ENCODE measurements at regions not wholly inside any gene's neighbourhood (a gene's known extent, or its start where the extent isn't known, plus 50 kb on each side); places are given as distances from the start of the nearest gene placed in this dataset.
"Not testable (repeated sequence)": the region's sequence is repeated elsewhere in the genome, so short reads cannot be mapped to it uniquely, and the experiment has no call there.

- DNase-seq (ENCODE audit: insufficient read length, low spot score), result no peak
- TF ChIP-seq PAX5 (IDR thresholded peaks at IDR 0.05; ENCODE audit: insufficient read depth, low read length, severe bottlenecking), result no peak
- no peak for TF ChIP-seq SPI1 (IDR thresholded peaks at IDR 0.05; ENCODE audit: low read depth, low read length)
- no peak for TF ChIP-seq POU2F2 (IDR thresholded peaks at IDR 0.05; ENCODE audit: low read depth, low read length)
- no peak for TF ChIP-seq POLR2A (IDR thresholded peaks at IDR 0.05; ENCODE audit: low read depth, low read length)
- TF ChIP-seq POLR2AphosphoS5 (IDR thresholded peaks at IDR 0.05; ENCODE audit: low read depth, low read length), result no peak
- TF ChIP-seq TAF1 (IDR thresholded peaks at IDR 0.05; ENCODE audit: low read depth, low read length), result no peak
- no peak for FAIRE-seq
These were observed 84.8 kb upstream of the ZNF217 start for GRCh38 chr20:53678315-53678989.

GRCh38 chr20:53677447-53678314, 84.0 kb upstream of the ZNF217 start:
- DNase-seq (ENCODE audit: insufficient read length, low spot score) (no peak), FAIRE-seq (peak; percentile 40)
- 0 out of 2 replicates have a peak, but pooled peaks have one; percentile 32 for TF ChIP-seq TAF1 (IDR thresholded peaks at IDR 0.05; ENCODE audit: low read depth, low read length)
- TF ChIP-seq SPI1 (IDR thresholded peaks at IDR 0.05; ENCODE audit: low read depth, low read length), result no peak
- TF ChIP-seq POLR2AphosphoS5 (IDR thresholded peaks at IDR 0.05; ENCODE audit: low read depth, low read length), result no peak

- FAIRE-seq, result no peak
- DNase-seq (ENCODE audit: insufficient read length, low spot score), result no peak
- TF ChIP-seq POLR2A (IDR thresholded peaks at IDR 0.05; ENCODE audit: low read depth, low read length) (no peak), PAX5 (IDR thresholded peaks at IDR 0.05; ENCODE audit: insufficient read depth, low read length, severe bottlenecking) (no peak), SPI1 (IDR thresholded peaks at IDR 0.05; ENCODE audit: low read depth, low read length) (no peak), TAF1 (IDR thresholded peaks at IDR 0.05; ENCODE audit: low read depth, low read length) (no peak), POLR2AphosphoS5 (IDR thresholded peaks at IDR 0.05; ENCODE audit: low read depth, low read length) (no peak), POU2F2 (IDR thresholded peaks at IDR 0.05; ENCODE audit: low read depth, low read length) (no peak)
These were observed 83.3 kb upstream of the ZNF217 start for GRCh38 chr20:53676987-53677386.

GRCh38 chr20:53676519-53676822, 82.8 kb upstream of the ZNF217 start:
- TF ChIP-seq POU2F2 (IDR thresholded peaks at IDR 0.05; ENCODE audit: low read depth, low read length) (no peak), POLR2AphosphoS5 (IDR thresholded peaks at IDR 0.05; ENCODE audit: low read depth, low read length) (no peak)
- DNase-seq (ENCODE audit: insufficient read length, low spot score), result no peak

DNA sequence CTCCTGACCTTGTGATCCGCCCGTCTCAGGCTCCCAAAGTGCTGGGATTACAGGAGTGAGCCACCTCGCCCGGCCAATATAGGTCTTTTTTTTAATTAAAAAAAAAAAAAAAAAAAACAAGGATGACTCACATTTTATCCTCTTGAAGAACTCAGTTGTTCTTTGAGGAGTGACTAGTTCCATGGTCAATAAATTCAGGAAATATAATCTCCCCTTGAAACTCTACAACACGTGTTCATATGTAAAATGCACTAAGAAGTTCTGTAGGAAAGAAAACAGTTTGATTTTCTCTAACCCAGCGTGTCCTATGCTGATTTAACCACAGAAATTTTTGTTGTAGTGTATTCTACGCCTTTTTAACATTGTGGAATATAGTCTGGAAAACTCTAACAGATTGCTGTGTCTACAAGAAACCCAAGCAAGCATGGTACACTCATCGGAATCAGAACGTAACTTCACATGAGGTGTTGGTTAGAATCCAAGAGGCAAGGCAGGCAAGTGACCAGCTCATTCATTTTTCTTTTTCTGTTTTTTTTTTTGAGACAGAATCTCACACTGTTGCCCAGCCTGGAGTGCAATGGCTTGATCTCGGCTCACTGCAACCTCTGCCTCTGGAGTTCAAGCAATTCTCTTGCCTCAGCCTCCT, 79.0 kb upstream of the ZNF217 start:
- DNase-seq (ENCODE audit: insufficient read length, low spot score) (no peak), FAIRE-seq (no peak)
- TF ChIP-seq POLR2A (IDR thresholded peaks at IDR 0.05; ENCODE audit: low read depth, low read length) (no peak), SPI1 (IDR thresholded peaks at IDR 0.05; ENCODE audit: low read depth, low read length) (no peak), TAF1 (IDR thresholded peaks at IDR 0.05; ENCODE audit: low read depth, low read length) (no peak), POU2F2 (IDR thresholded peaks at IDR 0.05; ENCODE audit: low read depth, low read length) (no peak), PAX5 (IDR thresholded peaks at IDR 0.05; ENCODE audit: insufficient read depth, low read length, severe bottlenecking) (no peak), POLR2AphosphoS5 (IDR thresholded peaks at IDR 0.05; ENCODE audit: low read depth, low read length) (no peak)

More at GRCh38 chr20:53676519-53676822, 82.8 kb upstream of the ZNF217 start:
- no peak for FAIRE-seq

GRCh38 chr20:53671370-53671769, 77.7 kb upstream of the ZNF217 start:
- no peak for FAIRE-seq
- no peak for TF ChIP-seq TAF1 (IDR thresholded peaks at IDR 0.05; ENCODE audit: low read depth, low read length)
- DNase-seq (ENCODE audit: insufficient read length, low spot score), result no peak

- DNase-seq (ENCODE audit: insufficient read length, low spot score); FAIRE-seq: not testable (repeated sequence)
These were observed 76.1 kb upstream of the ZNF217 start for GRCh38 chr20:53669517-53670313.

GRCh38 chr20:53668992-53669391, 75.4 kb upstream of the ZNF217 start:
- no peak for DNase-seq (ENCODE audit: insufficient read length, low spot score)
- TF ChIP-seq TAF1 (IDR thresholded peaks at IDR 0.05; ENCODE audit: low read depth, low read length) (no peak), POU2F2 (IDR thresholded peaks at IDR 0.05; ENCODE audit: low read depth, low read length) (no peak), PAX5 (IDR thresholded peaks at IDR 0.05; ENCODE audit: insufficient read depth, low read length, severe bottlenecking) (no peak), POLR2AphosphoS5 (IDR thresholded peaks at IDR 0.05; ENCODE audit: low read depth, low read length) (no peak), POLR2A (IDR thresholded peaks at IDR 0.05; ENCODE audit: low read depth, low read length) (no peak), SPI1 (IDR thresholded peaks at IDR 0.05; ENCODE audit: low read depth, low read length) (no peak)

GRCh38 chr20:53666144-53666543, 72.5 kb upstream of the ZNF217 start:
- no peak for DNase-seq (ENCODE audit: insufficient read length, low spot score)
- FAIRE-seq, result no peak
- TF ChIP-seq SPI1 (IDR thresholded peaks at IDR 0.05; ENCODE audit: low read depth, low read length) (no peak), POLR2A (IDR thresholded peaks at IDR 0.05; ENCODE audit: low read depth, low read length) (no peak), POU2F2 (IDR thresholded peaks at IDR 0.05; ENCODE audit: low read depth, low read length) (no peak), PAX5 (IDR thresholded peaks at IDR 0.05; ENCODE audit: insufficient read depth, low read length, severe bottlenecking) (no peak), POLR2AphosphoS5 (IDR thresholded peaks at IDR 0.05; ENCODE audit: low read depth, low read length) (no peak)

More at GRCh38 chr20:53668992-53669391, 75.4 kb upstream of the ZNF217 start:
- no peak for FAIRE-seq
